AML-193 (cell line): ENCODE measurements at regions not wholly inside any gene's neighbourhood (a gene's known extent, or its start where the extent isn't known, plus 50 kb on each side); places are given as distances from the start of the nearest gene placed in this dataset.

Source experiments
- DNase-seq, 2 experiments: peaks; one replicate each; lab custom pipeline; 2025; lab: John Stamatoyannopoulos, UW

GRCh38 chr10:128375171-128375570 is 248.9 kb upstream of the MKI67 start:
- DNase-seq = no peak

- no peak for DNase-seq
Observed at GRCh38 chr10:128377364-128377987, 251.3 kb upstream of the MKI67 start.

GRCh38 chr10:128377988-128378387 is 251.8 kb upstream of the MKI67 start:
- no peak for DNase-seq

GRCh38 chr10:128380946-128381345 is 254.7 kb upstream of the MKI67 start:
- DNase-seq = no peak

GRCh38 chr10:128382225-128382624 is 256.0 kb upstream of the MKI67 start:
- DNase-seq = no peak

- no peak for DNase-seq
Observed at GRCh38 chr10:128384831-128385230, 258.6 kb upstream of the MKI67 start.

GRCh38 chr10:128386231-128386630 is 260.0 kb upstream of the MKI67 start:
- no peak for DNase-seq

GRCh38 chr10:128386816-128387604 is 260.8 kb upstream of the MKI67 start:
- no peak for DNase-seq

- DNase-seq = no peak
Observed at GRCh38 chr10:128390596-128390995, 264.4 kb upstream of the MKI67 start.

- no peak for DNase-seq
Observed at GRCh38 chr10:128393546-128393945, 267.3 kb upstream of the MKI67 start.

GRCh38 chr10:128398118-128398517 is 271.9 kb upstream of the MKI67 start:
- DNase-seq = no peak

GRCh38 chr10:128398999-128399398 is 272.8 kb upstream of the MKI67 start:
- no peak for DNase-seq

- no peak for DNase-seq
Observed at GRCh38 chr10:128400564-128400963, 274.3 kb upstream of the MKI67 start.

- no peak for DNase-seq
Observed at GRCh38 chr10:128405450-128405849, 279.2 kb upstream of the MKI67 start.

GRCh38 chr10:128411643-128412042 is 285.4 kb upstream of the MKI67 start:
- no peak for DNase-seq

- no peak for DNase-seq
Observed at GRCh38 chr10:128414568-128414967, 288.3 kb upstream of the MKI67 start.

GRCh38 chr10:128416231-128416630 is 290.0 kb upstream of the MKI67 start:
- DNase-seq = no peak

GRCh38 chr10:128417826-128418225 is 291.6 kb upstream of the MKI67 start:
- no peak for DNase-seq

- DNase-seq = no peak
Observed at GRCh38 chr10:128418819-128419218, 292.6 kb upstream of the MKI67 start.

- DNase-seq = no peak
Observed at GRCh38 chr10:128419466-128420019, 293.3 kb upstream of the MKI67 start.

- DNase-seq = no peak
Observed at GRCh38 chr10:128420623-128421022, 294.4 kb upstream of the MKI67 start.

GRCh38 chr10:128421371-128422160 is 295.3 kb upstream of the MKI67 start:
- no peak for DNase-seq

- DNase-seq = no peak
Observed at GRCh38 chr10:128422190-128422589, 296.0 kb upstream of the MKI67 start.
